Choroid plexus epithelial cell (primary cell): ENCODE measurements at regions not wholly inside any gene's neighbourhood (a gene's known extent, or its start where the extent isn't known, plus 50 kb on each side); places are given as distances from the start of the nearest gene placed in this dataset.

Experiments used
- DNase-seq: peaks from one replicate; pipeline ENCODE4 v3.0.0-alpha.2; 2010; ENCODE audit warnings: low read depth
- H3K4me3 ChIP-seq: 2 replicates; pipeline ENCODE4 v1.5.1; 2011; ENCODE audit warnings: low read depth, mild to moderate bottlenecking, control low read depth, low read length, moderate library complexity
- TF ChIP-seq, protein P1 (sequence below): conservative IDR thresholded peaks from 2 replicates; pipeline ENCODE4 v1.5.1; 2011; ENCODE audit warnings: low read depth, mild to moderate bottlenecking, control low read depth, inconsistent platforms, low read length, moderate library complexity

DNA sequence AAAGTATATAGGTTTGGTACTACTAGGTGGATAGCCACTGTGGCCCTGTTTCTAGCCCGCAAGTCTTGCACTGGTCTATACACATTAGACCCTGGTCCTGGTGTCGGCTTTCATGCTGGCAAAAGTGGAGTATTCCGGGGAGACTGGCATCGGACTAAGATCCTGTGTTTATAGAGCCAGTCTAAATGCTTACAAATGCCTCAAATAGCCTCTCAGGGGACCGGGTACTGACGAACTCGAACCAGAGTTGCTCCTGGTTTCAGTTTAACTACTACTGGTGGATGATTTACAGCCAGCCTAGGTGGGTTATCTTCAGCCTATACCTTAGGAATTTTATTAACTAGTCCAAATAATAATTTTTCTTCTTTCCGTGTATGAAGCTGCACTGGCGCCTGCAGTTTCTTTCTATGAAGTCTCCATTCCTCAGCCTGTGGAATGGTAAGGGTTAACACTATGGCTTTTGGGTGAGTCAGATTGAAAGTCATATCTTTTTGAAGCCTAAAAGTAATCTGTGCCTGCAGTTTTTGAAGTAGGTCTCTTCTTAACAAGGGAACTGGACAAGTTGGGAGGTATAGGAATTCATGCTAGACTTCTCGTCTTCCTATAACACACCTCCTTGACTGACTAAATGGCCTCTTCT is 51.3 kb downstream of the OR10H4 start:
- TF ChIP-seq, protein P1, sequence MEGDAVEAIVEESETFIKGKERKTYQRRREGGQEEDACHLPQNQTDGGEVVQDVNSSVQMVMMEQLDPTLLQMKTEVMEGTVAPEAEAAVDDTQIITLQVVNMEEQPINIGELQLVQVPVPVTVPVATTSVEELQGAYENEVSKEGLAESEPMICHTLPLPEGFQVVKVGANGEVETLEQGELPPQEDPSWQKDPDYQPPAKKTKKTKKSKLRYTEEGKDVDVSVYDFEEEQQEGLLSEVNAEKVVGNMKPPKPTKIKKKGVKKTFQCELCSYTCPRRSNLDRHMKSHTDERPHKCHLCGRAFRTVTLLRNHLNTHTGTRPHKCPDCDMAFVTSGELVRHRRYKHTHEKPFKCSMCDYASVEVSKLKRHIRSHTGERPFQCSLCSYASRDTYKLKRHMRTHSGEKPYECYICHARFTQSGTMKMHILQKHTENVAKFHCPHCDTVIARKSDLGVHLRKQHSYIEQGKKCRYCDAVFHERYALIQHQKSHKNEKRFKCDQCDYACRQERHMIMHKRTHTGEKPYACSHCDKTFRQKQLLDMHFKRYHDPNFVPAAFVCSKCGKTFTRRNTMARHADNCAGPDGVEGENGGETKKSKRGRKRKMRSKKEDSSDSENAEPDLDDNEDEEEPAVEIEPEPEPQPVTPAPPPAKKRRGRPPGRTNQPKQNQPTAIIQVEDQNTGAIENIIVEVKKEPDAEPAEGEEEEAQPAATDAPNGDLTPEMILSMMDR = no peak
- no peak for DNase-seq
- no peak overlapping the region for H3K4me3 ChIP-seq

DNA sequence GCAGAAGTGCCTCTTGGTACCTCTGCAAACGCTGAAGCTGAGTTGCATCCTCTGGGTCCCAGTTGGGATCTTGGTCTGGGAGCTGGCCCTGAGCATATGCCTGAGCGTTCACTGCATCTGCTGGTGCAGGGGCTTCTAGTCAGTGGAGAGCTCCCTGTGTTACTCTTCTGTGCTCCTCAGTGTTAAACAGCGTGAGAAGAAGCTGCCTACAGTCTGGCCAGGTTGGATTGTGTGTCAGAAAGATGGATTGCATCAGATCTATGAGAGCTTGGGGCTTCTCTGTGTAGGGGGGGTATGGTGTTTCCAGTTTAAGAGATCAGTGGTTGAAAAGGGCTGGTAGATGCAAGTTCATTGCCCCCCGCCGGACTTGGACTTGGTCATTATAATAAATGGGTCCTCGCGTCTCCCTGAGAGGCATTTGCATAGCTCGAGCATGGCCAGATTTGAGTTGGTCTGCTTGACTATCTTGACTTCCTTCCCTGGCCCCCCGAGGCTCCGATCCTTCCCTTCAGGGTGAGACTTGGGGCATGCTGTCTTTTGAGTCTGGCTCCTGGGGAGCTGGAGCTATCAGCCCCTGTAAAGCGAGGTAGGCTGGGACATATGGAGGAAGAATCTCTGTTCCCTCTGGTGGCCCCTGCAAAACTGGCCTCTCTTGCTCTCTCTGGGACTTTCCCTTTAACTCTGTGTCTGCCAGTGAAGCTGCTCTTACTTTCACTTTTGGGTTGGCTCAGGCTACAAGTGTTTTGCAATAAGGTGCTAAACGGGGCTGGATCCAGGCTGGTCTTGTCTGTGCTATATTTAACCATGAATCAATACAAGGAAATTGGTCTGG is 52.9 kb downstream of the OR10H4 start:
- DNase-seq = peak; percentile 91
- peak overlapping the region; percentile 52 for H3K4me3 ChIP-seq
- TF ChIP-seq, protein P1 = peak; percentile 31

DNA sequence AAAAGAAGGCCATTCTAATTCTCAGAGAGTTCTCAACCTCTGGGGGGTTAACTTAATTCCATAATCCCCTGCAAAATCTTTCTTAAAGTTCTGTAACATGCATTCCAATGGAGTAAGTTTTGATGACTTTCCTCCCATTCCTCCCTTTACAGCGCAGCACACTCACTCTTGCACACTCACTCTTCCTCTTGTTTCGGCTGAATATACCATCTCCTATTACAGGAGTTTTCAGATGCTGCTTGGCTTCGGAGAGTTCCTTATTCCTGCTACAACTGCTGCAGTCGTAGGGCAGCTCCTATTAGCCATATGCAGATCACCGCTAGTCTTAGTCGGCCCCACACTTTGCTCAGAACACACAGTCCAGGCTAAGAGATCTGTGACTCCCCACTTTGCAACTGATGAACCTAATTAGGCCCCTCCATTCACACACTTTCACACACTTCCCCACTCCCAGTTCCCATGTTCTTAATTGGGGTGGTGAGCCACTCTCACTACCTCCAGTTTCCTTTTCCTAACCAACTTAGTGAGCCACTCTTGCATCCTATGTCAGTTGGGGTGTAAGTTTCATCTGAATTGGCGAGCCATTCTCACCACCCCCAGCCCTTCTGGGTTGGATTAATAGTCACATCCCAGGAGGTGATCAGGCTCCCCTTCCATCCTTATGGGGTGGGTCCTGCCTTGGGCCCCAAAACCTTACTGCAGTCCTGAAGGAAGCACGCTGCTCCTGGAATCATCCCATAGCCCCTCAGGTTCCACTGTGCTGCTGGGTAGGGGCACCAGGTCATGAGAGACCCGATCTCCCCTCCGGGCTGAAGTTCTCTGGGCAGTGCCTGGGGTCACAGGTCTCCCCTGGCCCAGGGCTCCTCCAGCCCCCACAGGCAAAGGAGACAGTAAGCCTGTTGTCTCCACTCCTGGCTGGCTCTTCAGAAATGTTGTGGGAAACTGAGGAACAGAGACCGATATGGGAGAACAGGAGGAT is 53.9 kb downstream of the OR10H4 start:
- peak; percentile 30 for DNase-seq
- H3K4me3 ChIP-seq = peak overlapping the region; percentile 52
- TF ChIP-seq, protein P1 = no peak

DNA sequence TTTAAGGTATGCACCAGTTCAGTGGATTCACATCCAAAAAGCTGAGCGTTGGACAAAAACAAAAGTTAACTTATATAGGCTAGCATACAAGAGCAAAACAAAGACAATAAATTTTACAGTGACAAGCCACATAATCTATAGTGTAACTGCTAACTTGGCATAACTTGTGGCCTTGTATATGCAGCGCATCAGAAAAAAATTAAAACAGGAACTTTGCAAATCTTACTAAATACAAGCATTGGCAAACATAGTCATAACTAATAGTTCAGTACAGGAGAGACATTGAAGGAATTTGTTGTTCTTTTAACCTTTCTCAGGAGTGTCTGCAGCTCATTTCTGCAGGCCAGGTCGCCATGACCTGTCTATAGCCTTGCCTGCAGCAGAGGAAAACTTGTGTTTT is 54.6 kb downstream of the OR10H4 start:
- no peak overlapping the region for H3K4me3 ChIP-seq
- DNase-seq = no peak
- TF ChIP-seq, protein P1 = no peak

DNA sequence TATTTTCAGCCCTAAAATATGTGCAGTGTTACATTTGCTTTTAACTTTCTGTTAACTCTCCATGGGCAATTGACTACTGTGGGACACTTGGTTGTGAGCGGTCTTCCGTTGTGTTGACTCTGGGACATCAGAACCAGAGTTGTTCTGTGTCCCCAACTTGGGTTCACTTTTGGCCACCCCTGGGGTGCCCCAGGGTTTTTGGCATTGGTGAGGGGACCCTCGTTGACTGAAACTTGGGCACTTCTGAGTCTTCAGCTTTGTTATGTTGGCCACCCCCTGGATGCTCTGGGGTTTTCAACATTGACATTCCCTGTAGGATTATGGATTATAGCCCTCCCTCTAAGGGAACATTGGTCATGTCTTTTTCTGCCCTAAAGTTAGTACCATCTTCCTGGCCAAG is 57.1 kb downstream of the OR10H4 start:
- TF ChIP-seq, protein P1 = no peak
- H3K4me3 ChIP-seq = no peak overlapping the region
- DNase-seq = no peak

DNA sequence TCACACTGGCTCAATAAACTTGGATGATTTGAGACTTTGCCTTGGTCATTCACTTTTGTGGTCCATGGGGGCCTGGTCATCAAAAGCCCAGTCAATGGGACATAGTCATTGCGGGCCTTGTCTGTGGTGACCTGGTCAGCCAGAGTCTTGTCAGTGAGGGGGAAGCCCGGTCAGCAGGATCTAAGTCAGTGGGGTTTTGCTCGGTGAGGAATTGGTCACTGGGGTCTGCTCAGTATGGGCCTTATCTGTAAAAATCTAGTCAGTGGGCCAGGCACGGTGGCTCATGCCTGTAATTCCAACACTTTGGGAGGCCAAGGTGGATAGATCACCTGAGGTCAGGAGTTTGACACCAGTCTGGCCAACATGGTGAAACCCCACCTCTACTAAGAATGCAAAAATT is 63.7 kb upstream of the TPM4 start:
- TF ChIP-seq, protein P1 = no peak
- DNase-seq = no peak
- H3K4me3 ChIP-seq = no peak overlapping the region
